ENCODE measurements at regions not wholly inside any gene's neighbourhood (a gene's known extent, or its start where the extent isn't known, plus 50 kb on each side); places are given as distances from the start of the nearest gene placed in this dataset.

DNA sequence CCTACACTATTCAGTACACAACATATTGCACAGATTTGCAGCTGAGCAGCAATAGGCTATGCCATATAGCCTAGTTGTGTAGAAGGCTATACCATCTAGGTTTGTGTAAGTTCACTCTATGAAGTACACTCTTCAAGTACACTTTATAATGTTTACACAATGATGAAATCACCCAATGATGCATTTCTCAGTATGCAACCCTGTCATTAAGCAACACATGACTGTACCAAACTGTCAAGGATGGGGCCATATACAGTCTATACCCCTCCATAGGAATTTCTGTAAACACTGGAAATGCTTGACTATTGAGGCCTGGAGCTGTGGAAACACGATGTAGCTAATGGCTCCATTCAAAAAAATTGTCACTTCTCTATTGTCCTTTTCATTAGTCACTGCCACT is 535.4 kb downstream of the EPM2A start:
- TF ChIP-seq, protein P1, sequence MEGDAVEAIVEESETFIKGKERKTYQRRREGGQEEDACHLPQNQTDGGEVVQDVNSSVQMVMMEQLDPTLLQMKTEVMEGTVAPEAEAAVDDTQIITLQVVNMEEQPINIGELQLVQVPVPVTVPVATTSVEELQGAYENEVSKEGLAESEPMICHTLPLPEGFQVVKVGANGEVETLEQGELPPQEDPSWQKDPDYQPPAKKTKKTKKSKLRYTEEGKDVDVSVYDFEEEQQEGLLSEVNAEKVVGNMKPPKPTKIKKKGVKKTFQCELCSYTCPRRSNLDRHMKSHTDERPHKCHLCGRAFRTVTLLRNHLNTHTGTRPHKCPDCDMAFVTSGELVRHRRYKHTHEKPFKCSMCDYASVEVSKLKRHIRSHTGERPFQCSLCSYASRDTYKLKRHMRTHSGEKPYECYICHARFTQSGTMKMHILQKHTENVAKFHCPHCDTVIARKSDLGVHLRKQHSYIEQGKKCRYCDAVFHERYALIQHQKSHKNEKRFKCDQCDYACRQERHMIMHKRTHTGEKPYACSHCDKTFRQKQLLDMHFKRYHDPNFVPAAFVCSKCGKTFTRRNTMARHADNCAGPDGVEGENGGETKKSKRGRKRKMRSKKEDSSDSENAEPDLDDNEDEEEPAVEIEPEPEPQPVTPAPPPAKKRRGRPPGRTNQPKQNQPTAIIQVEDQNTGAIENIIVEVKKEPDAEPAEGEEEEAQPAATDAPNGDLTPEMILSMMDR (IDR thresholded peaks at IDR 0.05), result no peak
- TF ChIP-seq POLR2A (IDR thresholded peaks at IDR 0.05), result no peak
- H3K9me3 ChIP-seq, result no peaks in the 10 kb centered on the region
- no peak for DNase-seq
- 68% methylated on average over 1 of the region's 1 CpG for WGBS, 2 donors
- no peaks in the 10 kb centered on the region for H3K36me3 ChIP-seq (ENCODE audit: low read depth, missing control alignments)
- no peaks in the 10 kb centered on the region for H3K27me3 ChIP-seq
- intact Hi-C loops (cut with DNase I; ENCODE audit: low total_unique reads), result no loop called here
- no peaks in the 10 kb centered on the region for H3K4me1 ChIP-seq
- no peak overlapping the region for H3K4me3 ChIP-seq
- H3K27ac ChIP-seq, result no peak overlapping the region

- Histone ChIP-seq H3K4me1 (no peaks in the 10 kb centered on the region), H3K36me3 (ENCODE audit: low read depth, missing control alignments) (no peaks in the 10 kb centered on the region), H3K27me3 (no peaks in the 10 kb centered on the region), H3K9me3 (no peaks in the 10 kb centered on the region), H3K4me3 (no peak overlapping the region), H3K27ac (no peak overlapping the region)
- no peak for DNase-seq
- 31 to 47% methylated on average over 2 of the region's 2 CpGs for WGBS, 2 donors
- intact Hi-C loops (cut with DNase I; ENCODE audit: low total_unique reads), result no loop called here
- TF ChIP-seq POLR2A (IDR thresholded peaks at IDR 0.05), result no peak
- TF ChIP-seq, protein P1 (IDR thresholded peaks at IDR 0.05), result no peak
Measured at GRCh38 chr6:145204301-145204700, 531.0 kb downstream of the EPM2A start.

DNA sequence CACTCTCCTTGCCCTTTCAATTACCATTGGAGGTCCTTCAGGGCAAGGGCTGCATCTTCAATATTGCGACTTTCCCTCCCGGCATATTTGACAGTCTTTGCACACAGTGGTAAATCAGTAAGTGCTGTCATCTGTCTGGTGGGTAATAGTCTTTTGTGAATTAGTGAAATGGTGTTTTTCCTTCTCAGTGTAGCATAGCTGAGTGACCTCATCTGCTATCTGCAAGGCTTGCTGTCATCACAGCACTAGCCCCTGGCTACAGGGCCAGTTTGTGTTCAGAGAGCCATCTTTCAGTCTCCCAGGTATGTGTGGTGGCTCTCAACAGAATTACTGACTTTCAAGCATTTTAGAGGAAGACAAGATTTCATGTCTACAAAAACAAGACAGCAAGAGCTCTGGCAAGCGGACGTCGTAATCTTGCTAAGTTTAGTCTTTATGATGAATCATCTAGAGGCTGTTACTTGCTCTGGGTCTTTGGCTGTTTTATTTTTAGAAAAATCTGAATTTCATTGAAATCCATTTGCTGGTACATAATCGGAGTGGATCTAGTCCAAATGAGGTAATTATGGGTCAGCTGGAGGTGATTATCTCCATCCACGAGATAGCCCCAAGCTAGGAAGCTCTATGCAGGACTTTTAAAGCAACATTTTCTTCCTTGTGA is 528.9 kb downstream of the EPM2A start:
- no peaks in the 10 kb centered on the region for H3K4me1 ChIP-seq
- no peak for TF ChIP-seq POLR2A (IDR thresholded peaks at IDR 0.05)
- TF ChIP-seq, protein P1 (IDR thresholded peaks at IDR 0.05), result no peak
- no peaks in the 10 kb centered on the region for H3K27me3 ChIP-seq
- no peak for DNase-seq
- H3K27ac ChIP-seq, result no peak overlapping the region
- 72 to 74% methylated on average over 7 of the region's 7 CpGs for WGBS, 2 donors
- H3K4me3 ChIP-seq, result no peak overlapping the region
- H3K36me3 ChIP-seq (ENCODE audit: low read depth, missing control alignments), result no peaks in the 10 kb centered on the region
- H3K9me3 ChIP-seq, result no peaks in the 10 kb centered on the region
- intact Hi-C loops (cut with DNase I; ENCODE audit: low total_unique reads), result no loop called here

DNA sequence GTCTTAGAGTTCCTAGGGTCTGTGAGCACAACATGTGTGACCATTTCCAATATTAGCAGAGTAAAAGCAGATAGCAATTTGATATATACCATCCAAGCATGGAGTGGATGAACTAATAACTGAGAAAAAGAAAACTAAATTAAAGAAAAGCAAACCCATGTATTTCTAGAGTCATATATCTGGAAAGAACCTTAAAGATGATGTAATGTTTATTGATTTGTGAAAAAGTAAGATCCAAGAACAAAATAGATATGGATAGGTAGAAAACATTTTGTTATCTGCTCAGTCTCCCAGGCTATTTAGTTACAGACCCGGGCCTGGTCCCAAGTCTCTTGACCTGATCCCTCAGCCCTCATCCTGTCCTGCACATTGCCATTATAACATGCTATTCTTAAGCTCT is 526.8 kb downstream of the EPM2A start:
- H3K27ac ChIP-seq, result no peak overlapping the region
- DNase-seq, result no peak
- no peaks in the 10 kb centered on the region for H3K9me3 ChIP-seq
- H3K4me1 ChIP-seq, result no peaks in the 10 kb centered on the region
- no peaks in the 10 kb centered on the region for H3K36me3 ChIP-seq (ENCODE audit: low read depth, missing control alignments)
- 82 to 84% methylated on average over 1 of the region's 1 CpG for WGBS, 2 donors
- H3K27me3 ChIP-seq, result no peaks in the 10 kb centered on the region
- intact Hi-C loops (cut with DNase I; ENCODE audit: low total_unique reads), result no loop called here
- TF ChIP-seq, protein P1 (IDR thresholded peaks at IDR 0.05), result no peak
- no peak for TF ChIP-seq POLR2A (IDR thresholded peaks at IDR 0.05)
- no peak overlapping the region for H3K4me3 ChIP-seq

DNA sequence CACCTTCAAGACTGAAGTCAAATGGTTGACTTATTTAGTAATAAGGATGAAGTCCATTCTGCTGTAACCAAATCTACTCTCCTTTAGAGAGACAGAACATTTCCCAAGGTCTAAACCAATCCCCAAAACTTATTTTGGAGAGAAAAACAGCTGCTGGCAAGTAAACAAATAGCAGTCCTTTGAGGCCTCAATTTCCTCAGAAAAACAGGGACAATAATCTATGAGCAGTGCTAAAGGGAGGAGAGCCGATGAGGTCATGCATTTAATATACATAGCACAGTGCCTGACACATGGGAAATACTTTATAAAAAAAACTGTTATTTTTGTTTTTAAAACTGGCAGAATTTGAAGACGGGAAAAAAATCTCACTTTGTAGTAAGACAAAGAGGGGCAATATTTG is 526.0 kb downstream of the EPM2A start:
- no peak for DNase-seq
- Histone ChIP-seq H3K9me3 (no peaks in the 10 kb centered on the region), H3K27me3 (no peaks in the 10 kb centered on the region), H3K36me3 (ENCODE audit: low read depth, missing control alignments) (no peaks in the 10 kb centered on the region), H3K4me3 (no peak overlapping the region), H3K27ac (no peak overlapping the region), H3K4me1 (no peaks in the 10 kb centered on the region)
- intact Hi-C loops (cut with DNase I; ENCODE audit: low total_unique reads), result no loop called here
- WGBS, 2 donors, result 91 to 94% methylated on average over 2 of the region's 2 CpGs
- TF ChIP-seq, protein P1 (IDR thresholded peaks at IDR 0.05), result no peak
- no peak for TF ChIP-seq POLR2A (IDR thresholded peaks at IDR 0.05)
